ENCODE measurements at regions not wholly inside any gene's neighbourhood (a gene's known extent, or its start where the extent isn't known, plus 50 kb on each side); places are given as distances from the start of the nearest gene placed in this dataset.
"Not testable (repeated sequence)": the region's sequence is repeated elsewhere in the genome, so short reads cannot be mapped to it uniquely, and the experiment has no call there.

DNA sequence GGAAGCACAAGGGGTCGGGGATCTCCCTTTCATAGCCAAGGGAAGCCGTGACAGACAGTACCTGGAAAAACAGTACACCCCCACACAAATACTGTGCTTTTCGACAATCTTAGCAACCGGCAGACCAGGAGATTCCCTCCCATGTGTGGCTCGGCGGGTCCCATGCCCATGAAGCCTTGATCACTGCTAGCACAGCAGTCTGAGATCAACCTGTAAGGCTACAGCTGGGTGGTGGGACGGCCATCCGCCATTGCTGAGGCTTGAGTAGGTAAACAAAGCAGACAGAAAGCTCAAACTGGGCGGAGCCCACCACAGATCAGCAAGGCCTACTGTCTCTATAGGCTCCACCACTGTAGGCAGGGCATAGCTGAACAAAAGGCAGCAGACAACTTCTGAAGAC lies 180.2 kb upstream of the SOX6 start:
- no peak for DNase-seq

DNA sequence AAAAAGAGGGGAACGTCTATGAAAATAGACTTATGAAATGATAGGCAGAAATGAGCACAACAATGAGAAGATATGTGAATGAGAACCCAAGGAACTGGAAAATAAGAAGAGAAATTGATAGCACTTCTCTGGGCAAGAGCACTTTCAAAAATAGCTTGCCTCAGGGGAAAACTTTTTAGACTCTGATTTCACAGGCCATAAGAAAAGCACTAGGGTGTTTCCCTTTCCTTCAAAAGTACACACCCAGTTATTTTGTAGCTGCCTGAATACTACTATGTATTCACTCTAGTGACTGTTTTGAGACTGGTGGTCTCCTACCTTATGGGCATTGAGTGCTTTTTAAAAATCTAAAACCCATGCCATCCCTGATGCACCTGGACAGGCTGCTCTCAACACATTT lies 172.3 kb upstream of the SOX6 start:
- no peak for DNase-seq

DNA sequence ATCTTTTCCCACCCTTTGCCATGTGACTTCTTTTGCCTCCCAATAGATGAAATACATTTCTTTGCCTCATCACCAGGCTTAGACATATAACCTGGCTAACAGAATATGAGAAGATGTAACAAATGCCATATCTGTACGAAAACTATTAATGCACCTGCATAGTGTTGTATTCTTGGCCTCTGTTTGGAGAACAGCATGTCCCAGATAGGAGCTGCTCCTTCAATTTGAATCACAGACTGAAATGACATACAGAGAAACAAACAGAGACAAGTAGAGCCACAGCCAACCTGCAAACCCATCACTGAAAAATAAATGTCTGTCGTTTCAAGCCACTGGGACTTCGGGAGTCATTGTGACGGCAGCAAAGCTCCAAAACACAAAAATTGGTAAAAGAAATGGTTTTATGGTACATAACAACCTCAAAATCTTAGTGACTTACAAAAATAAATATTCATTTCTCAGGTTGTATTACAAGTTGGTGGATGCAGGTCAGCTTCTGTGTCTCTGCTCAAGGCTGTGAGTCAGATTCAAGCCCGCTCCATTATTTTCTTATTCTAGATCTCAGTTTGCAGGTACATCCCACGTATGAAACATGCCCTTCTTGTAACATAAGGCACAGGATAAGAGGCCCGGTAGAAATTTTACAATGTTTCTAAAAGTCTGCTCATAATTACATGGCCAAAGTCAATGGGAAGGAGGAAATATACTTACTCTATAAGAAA lies 171.3 kb upstream of the SOX6 start:
- no peak for DNase-seq

DNA sequence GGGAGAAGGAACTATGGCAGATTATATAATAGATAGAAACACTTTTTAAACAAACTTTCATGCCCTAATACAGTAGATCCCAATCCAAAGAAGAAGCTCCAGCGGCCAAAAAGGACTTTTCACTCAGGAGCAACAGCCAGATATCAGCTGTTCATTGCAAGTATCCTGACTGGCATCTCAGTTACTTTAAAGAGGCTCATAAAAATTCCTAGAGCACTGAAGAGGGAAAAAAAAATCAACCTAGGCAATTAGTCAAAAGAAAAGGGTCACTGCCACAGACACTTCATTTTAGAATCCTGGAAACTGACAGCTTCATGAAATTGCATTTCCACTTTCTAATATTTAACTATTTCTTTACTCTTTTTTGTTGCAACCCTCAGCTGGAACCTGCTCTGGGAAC lies 170.6 kb upstream of the SOX6 start:
- DNase-seq, result no peak

DNA sequence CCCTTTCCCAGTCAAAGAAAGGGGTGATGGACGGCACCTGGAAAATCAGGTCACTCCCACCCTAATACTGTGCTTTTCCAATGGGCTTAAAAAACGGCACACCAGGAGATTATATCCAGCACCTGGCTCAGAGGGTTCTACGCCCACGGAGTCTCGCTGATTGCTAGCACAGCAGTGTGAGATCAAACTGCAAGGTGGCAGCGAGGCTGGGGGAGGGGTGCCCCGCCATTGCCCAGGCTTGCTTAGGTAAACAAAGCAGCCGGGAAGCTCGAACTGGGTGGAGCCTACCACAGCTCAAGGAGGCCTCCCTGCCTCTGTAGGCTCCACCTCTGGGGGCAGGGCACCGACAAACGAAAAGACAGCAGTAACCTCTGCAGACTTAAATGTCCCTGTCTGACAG lies 164.4 kb upstream of the SOX6 start:
- DNase-seq, result not testable (repeated sequence)

DNA sequence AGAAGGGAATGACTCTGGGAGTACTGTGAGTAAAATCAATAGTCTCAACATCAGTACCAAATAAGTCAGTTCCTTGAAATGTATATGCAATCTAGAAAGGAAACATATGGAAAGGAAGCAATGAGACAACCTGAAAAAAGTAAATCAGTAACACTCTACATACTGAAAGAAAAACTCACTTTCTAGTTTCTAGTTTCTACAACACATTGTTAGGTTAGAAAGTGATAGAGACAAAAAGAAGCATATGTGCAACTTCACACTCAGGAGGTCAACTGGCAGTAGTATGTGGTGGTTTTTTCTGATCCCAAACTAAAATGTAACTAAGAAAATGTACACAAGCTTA lies 156.5 kb upstream of the SOX6 start:
- DNase-seq, result no peak

DNA sequence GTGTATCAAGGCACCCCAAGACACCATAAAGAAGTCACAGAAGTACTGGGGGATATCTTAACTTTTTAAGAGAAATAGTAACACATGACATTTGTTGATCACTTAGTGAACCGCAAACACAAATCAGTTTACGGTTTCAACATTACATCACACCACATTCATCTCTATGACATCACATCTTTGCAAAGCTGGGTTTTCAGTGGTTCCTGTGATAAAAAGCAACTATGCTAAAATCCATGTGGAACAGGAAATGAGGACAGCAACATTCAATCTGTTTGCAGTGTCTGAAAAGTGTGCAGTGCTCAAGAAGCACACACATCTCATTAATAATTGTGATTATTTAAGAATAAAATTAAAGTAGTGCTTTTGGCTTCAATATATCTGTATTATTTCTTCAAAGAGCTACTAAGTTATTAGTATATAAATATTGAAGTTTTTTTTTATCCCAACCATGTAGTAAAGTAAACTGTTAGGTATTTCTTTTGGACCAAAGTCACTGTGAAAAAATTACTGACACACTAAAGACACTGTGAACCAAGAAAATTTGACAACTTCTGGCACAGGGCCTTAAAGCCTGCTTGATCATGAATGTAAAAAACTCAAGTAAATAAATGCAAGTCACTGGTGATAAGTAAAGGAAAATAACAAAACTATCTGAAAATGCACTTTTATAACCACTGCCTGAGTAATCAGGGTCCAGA lies 156.0 kb upstream of the SOX6 start:
- no peak for DNase-seq

DNA sequence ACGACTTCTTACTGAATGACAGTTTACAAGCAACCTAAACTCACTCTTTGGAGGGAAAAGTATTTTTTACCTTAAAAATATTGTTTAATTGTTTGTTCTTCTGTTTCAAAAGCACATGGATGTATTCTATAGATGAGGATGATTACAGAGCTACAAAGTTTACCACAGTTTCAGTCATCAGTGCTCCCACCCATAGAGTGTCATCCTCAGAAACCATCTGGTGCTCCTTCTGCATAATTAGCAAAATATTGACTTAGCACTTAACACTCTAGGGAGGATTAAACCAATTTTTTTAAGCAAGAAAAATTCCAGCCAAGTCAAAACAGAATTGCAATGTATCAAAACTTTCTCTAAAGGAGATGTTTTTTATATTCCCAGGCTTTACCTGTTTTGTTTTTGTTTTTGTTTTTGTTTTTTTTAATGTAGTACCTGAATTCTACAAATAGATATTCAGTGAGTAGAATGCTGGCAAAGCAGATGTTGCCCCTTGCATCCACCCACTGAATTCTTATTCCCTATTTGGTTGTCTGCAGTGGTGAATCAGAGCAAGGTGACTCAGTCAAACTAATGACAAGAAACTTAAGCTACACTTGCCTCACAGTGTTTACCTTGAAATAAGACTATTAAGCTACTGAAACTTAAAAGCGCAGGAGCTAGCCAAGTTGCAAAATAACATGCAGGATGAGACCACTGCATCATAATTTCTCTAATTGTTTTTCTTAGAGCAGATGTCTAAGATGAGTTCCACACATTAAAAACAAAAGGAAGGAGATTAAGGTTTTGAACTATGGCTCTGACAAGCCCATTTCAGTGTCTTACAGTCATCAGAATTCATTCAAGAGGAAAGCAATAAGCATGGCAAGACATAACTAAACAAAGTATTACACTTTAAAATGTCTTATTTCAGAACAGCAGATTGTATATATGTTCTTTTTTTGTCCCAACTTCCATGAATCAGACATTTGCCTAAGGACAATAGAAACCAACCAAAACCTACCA lies 155.1 kb upstream of the SOX6 start:
- DNase-seq, result no peak

DNA sequence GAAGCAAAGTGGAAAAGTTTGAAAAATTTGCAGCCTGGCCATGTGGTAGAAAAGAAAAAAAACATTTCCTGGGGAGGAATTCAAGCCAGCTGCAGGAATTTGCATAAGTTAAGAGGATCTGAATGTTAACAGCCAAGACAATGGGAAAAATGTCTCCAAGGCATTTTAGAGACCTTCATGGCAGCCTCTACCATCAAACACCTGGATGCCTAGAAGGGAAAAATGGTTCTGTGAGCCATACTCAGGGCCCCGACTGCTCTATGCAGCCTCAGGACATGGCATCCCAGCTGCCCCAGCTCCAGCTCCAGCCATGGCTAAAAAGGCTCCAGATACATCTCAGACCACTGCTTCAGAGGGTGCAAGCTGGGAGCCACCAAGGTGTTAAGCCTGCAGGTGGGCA lies 149.1 kb upstream of the SOX6 start:
- DNase-seq, result no peak

DNA sequence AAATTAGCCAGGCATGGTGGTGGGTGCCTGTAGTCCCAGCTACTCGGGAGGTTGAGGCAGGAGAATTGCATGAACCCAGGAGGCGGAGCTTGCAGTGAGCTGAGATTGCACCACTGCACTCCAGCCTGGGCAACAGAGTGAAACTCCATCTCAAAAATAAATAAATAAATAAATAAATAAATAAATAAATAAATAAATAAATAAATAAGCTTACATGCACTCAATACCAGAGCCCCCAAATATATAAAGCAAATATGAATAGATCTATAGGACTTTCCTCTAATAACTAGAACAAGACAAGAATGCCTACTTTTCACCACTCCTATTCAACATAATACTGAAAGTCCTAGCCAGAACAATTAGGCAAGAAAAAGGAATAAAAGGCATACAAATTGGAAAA lies 147.5 kb upstream of the SOX6 start:
- DNase-seq, result not testable (repeated sequence)

DNA sequence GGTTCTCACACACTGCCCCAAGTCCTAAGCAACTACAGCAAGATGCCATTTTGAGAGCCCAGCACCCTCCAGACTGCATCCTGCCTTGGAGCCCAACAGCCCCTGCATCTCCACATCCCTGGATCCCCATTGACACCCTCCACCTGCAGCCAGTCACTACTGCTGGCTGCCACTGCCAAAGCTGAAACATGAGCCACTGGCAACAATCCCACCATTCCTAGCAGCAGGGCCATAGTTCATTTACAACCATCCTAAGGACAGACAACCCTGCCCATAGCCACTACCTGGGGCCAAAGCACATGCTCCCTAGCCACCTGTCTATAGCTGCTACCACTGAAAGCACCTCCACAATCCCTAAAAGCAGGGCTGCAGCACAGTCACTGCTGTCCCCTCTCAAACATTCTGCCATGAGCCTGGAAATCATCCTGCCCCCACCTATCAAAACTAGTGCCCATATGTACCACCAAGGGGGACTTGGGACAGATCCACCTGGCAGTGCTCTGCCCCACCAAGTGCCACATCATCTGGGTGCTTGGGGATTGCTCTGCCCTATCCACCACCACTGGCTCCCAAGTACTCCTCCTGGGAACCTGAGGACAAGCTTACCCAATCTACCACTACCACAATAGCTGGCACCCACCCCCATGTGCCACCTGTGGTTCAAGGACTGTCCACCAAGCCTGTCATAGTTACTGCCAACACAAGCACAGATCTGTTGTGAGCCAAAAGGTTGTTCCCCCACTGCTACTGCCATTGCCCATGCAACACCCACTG lies 138.8 kb upstream of the SOX6 start:
- DNase-seq, result no peak

DNA sequence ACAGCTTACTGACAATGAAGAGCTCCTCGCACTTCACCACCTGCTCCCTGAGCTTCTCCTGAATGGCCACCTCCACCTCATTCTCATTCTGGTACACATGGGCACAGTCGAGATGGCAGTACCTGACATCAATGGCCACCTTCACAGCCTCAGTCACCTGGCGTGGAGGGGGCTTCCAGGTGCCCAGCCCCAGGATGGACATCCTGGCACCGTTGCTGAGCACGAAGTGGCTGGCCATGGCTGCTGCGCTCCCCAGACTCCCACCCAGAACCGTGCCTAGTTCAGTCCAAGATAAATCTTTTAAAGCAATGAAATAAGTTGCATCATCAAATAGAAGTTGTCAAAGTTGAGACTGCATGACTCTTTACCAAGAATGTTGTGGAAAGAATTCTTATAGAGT lies 128.1 kb upstream of the SOX6 start:
- DNase-seq, result no peak

DNA sequence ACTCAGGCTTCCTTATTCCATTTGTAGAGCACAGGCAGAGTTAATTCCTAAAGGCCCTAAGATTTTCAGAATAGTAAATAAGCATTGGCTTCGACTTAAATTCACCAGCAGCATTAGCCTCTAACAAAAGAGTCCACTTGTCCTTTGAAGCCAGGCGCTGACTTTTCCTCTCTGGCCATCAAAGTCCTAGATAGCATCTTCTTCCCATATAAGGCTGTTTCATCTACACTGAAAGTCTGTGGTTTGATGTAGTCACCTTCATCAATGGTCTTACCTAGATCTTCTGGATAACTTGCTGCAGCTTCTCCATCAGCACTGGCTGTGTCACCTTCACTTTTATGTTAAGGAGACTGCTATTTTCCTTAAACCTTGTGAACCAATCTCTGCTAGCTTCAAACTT lies 118.3 kb upstream of the SOX6 start:
- no peak for DNase-seq

DNA sequence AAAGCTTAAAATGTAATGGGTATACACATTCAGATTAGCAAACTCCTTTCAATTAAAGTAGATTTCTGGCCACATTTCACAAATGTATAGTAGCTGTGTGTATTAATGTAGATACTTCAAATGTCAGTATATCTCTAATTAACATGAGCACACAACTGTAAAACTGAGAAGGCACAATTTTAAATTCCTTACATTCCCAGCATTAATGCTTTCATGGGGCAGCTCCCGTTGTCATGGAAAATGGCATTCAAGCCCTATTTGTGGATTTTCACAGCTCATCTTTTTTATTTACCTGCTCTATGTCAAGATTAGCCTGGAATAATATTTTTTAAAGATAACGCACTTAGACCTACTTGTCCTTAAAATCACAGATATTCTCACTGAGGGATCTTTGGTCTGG lies 113.6 kb upstream of the SOX6 start:
- no peak for DNase-seq

DNA sequence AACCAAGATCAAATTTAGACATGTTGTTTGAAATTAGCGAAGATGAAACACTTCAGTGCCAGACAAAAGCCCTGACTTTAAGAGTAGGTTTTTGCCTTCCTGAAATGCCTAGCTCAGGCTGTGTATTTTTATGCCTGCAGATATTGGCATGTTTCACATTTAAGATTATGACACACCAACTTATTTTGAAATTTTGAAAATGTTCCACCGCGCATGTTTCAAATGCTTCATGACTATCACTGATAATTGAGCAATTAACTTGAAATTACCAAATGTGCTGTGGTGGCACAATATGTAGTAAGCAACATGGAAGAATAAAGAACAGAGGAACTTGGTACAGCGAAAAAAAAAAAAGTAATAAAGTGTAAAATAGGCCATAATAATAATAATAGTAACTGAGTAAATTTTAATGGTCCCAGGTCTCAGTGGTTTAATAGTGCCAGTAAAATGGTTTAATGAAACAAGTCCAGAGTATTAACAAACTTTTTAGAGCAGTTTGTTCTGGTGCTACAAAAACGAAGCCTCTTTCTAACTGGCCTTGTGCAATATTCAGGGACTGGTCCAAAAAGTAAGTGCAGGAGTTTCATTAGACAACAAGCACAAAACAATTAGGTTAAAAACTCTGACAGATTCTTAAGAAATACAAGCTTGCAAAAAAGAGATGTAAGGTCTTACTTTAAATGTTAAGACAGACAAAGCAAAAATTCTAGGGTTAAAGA lies 112.5 kb upstream of the SOX6 start:
- DNase-seq, result no peak

DNA sequence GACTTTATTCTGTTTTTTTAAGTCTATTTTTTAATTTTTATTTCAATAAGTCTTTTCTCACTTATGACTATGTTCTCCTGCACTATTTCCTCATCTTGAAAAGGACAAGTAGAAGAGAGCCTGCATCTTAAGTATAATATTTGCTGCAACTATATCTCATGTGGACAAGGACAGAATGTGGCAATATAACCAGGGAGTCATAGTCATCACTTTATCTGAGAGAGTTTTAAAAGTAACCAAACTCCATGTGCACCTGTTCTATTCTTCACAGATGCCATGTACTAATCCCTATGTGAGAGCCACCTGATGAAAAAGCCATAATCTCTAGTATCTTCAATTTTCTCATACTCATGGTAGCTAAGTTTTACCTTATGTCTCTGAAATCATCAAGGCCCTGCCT lies 104.2 kb upstream of the SOX6 start:
- DNase-seq, result no peak

DNA sequence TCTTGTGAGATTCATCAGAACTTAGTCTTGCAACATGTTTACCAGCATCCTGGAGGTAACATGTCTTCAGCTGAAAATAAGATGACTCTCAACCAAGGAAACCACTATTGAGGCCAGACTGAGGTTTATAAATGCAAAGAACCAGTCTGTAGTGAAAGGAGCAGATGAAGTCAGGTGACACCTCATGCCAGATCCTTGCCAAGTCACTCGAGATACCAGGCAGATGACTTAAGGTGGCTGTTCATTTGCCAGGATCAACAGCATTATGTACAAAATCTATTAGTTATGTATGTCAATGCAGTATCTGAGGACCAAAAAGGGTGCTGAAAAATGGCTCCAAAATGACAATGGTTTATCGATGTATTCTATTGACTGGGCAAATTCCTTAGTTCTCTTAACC lies 100.0 kb upstream of the SOX6 start:
- no peak for DNase-seq

DNA sequence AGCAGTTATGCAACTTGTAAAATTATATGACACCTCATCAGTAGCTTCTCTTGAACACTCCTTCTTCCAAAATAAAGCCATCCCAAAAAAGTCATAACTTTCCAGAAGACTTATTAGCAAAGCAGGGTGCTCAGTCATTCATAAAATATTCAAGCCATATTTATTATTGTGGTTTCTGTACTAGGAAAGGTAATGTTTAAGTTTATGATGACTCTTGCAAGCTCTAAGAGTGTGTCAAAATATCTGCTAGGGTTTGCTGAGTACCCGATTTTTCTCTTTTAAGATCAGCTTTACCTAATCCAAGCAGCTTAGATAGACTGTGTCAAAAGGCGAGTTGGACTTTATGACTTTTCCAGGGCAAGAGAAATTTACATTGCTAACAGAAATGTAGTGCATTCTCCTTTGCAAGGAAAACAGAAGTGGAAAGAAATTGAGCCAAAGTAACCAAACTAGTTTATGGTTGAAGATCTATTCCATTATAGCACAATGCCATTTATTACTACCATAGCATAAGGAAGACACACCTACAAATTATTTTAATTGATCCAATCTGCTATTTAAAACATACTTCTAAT lies 98.0 kb upstream of the SOX6 start:
- DNase-seq, result no peak

DNA sequence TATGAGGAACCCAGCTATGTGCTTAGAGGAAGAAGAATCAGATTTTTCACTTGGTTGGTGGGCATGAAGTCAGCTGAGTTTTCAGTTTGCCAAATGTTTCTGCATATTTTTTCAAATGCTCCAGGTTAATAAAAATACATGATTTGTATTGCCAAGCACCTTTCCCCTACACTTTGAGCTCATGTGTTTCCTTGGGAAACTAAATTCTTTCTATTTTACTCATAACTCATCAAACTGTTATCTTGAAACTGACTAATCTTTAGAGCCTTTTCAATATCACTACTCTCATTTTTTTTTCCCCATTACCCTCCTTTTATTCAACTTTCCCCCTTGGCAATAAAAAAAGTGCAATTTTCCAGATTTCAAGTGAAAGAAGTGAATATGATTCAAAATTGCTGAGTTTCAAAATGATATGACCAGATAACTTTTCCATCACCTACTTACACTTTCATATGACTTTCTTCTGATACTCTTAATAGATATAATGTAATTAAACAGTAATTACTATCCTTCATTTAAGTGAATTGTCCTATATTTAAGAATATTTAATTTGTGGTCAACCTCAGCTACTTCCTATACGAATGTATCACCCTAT lies 91.9 kb upstream of the SOX6 start:
- DNase-seq, result no peak

DNA sequence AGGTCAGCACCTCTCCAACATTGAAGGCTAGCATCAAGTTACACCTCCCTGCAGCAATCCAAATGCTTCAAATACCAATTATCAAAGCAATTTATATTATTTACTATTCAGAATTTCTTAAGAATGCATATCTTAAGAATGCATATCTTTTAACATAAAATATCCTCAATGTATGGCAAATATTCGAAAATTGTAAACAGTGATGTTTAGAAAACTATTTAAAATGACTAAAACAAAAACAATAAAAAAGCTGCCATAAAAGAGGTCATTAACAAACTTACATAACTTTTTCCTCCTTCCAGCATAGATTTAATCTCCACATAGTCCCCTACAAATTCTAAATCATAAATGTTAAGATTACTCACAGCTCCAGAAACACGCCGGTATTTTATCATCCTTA lies 85.1 kb upstream of the SOX6 start:
- no peak for DNase-seq

DNA sequence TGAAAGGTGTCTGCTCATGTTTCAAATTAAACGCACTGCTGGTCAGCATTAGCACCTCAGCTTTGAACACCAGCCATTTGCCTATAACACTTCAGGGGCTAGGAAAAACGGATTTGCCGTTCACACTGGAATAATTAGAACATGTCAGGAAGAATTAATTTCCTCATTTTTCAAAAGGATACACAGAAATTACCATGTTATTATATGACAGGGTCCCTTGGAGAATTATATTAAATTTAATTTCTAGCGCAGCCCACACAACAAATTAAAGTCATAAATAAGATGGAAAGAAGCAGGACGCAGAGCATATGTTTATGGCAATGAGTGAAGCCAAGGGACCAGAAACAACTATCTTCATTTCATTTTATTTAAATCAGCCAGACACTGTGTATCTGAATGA lies 83.8 kb upstream of the SOX6 start:
- no peak for DNase-seq
